Esophagus squamous epithelium (tissue), 5 donors: ENCODE measurements at regions not wholly inside any gene's neighbourhood (a gene's known extent, or its start where the extent isn't known, plus 50 kb on each side); places are given as distances from the start of the nearest gene placed in this dataset.
A peak's percentile ranks its signal among the peaks of the same experiment; 100 is the strongest.

Experiments
- DNase-seq: peaks from one replicate; lab custom pipeline; 2025; lab: John Stamatoyannopoulos, UW
- H3K27ac ChIP-seq, 4 donors: fragments of 200-600 bp; sonication (generic); one replicate each; pipeline ENCODE4 v1.5.1; 2016 to 2019; ENCODE audit warnings: mild to moderate bottlenecking in 1 of 4
- H3K27me3 ChIP-seq, 4 donors: fragments of 200-600 bp; sonication (generic); 1 replicate in 3 of 4; 2 replicates in 1 of 4; pipeline versions ENCODE4 v1.5.1 to v1.6.0; 2017 to 2021; ENCODE audit warnings: antibody characterized with exemption in 1 of 4
- H3K36me3 ChIP-seq, 3 donors: fragments of 200-600 bp; sonication (generic); one replicate each; pipeline ENCODE4 v1.5.1; 2016 to 2019
- H3K4me1 ChIP-seq, 3 donors: fragments of 200-600 bp; sonication (generic); one replicate each; pipeline ENCODE4 v1.5.1; 2017 to 2019
- H3K4me3 ChIP-seq, 4 donors: fragments of 200-600 bp; sonication (generic); 1 replicate in 3 of 4; 2 replicates in 1 of 4; pipeline ENCODE4 v1.5.1; 2016 to 2019; ENCODE audit warnings: mild to moderate bottlenecking in 2 of 4, moderate library complexity in 1 of 4
- H3K9me3 ChIP-seq, 3 donors: fragments of 200-600 bp; sonication (generic); one replicate each; pipeline ENCODE4 v1.5.1; 2016 to 2019
- POLR2A ChIP-seq, 4 donors: fragments of 450-650 bp; IDR thresholded peaks; one replicate each; pipeline ENCODE4 v1.6.1; 2017; ENCODE audit warnings: antibody characterized with exemption in 4 of 4, mild to moderate bottlenecking in 4 of 4, moderate library complexity in 3 of 4
- WGBS, 2 donors: methylation state at CpG; one replicate each; pipeline ENCODE4 v1.1.5; 2018; 5-methylcytosine and 5-hydroxymethylcytosine counted together
- intact Hi-C: fragments of 100-400 bp; cut with DNase I; formaldehyde crosslinking; loops from one replicate; pipeline ENCODE4 v1.15.0; 2022
- TF ChIP-seq, protein P1 (sequence below), 6 experiments: fragments of 450-650 bp in 4 of 6; fragments of 200-600 bp in 2 of 6; sonication (generic) in 2 of 6; IDR thresholded peaks; one replicate each; pipeline ENCODE4 v1.5.1; 2016 to 2019; ENCODE audit warnings: antibody characterized with exemption in 6 of 6, mild to moderate bottlenecking in 4 of 6, moderate library complexity in 4 of 6
- donor health status: DM: yes; HTN: yes; CAD: no.

- Histone ChIP-seq H3K27ac (peak overlapping the region in 3 of 4 donors; percentile 1 to 70 (median 62)), H3K36me3 (no peaks in the 10 kb centered on the region), H3K9me3 (peaks cover 0 to 10% (median 8%) of the 10 kb centered on the region in 3 donors), H3K4me1 (peaks cover 0 to 32% (median 10%) of the 10 kb centered on the region in 3 donors), H3K27me3 (peaks cover 0 to 26% (median 0%) of the 10 kb centered on the region in 4 donors), H3K4me3 (no peak overlapping the region)
- 83 to 95% methylated on average over 3 to 7 of the region's 7 CpGs for whole genome bisulfite sequencing, 2 donors
- no peak for DNase-seq
- TF ChIP-seq POLR2A (IDR thresholded peaks at IDR 0.05) = no peak
- TF ChIP-seq, protein P1, sequence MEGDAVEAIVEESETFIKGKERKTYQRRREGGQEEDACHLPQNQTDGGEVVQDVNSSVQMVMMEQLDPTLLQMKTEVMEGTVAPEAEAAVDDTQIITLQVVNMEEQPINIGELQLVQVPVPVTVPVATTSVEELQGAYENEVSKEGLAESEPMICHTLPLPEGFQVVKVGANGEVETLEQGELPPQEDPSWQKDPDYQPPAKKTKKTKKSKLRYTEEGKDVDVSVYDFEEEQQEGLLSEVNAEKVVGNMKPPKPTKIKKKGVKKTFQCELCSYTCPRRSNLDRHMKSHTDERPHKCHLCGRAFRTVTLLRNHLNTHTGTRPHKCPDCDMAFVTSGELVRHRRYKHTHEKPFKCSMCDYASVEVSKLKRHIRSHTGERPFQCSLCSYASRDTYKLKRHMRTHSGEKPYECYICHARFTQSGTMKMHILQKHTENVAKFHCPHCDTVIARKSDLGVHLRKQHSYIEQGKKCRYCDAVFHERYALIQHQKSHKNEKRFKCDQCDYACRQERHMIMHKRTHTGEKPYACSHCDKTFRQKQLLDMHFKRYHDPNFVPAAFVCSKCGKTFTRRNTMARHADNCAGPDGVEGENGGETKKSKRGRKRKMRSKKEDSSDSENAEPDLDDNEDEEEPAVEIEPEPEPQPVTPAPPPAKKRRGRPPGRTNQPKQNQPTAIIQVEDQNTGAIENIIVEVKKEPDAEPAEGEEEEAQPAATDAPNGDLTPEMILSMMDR (IDR thresholded peaks at IDR 0.05) = no peak
- intact Hi-C loops = no loop called here
Measured at GRCh38 chr22:27436591-27436990, 365.0 kb downstream of the MN1 start.

DNA sequence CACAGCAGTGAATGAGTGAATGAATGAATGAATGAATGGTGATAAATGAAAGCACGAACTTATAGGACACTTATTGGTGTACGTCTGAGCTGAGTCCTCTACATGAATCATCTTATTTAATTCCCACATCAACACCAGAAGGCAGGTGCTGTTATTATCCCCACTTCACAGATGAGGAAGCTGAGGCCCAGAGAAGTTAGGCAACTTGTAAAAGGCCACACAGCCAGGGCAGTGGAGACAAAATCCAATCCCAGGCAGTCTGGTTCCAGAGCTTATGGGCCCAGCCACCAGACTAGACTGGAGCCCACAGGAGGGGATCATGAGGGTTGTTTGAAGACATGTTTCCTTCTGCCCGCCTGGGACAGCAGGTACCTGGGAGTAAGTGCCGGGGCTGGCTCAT is 364.0 kb downstream of the MN1 start:
- intact Hi-C loops = no loop called here
- H3K36me3 ChIP-seq = no peaks in the 10 kb centered on the region
- no peak for DNase-seq
- no peak for TF ChIP-seq POLR2A (IDR thresholded peaks at IDR 0.05)
- peak overlapping the region in 1 of 4 donors; percentile 73 for H3K27ac ChIP-seq
- peaks cover 0 to 30% (median 0%) of the 10 kb centered on the region in 4 donors for H3K27me3 ChIP-seq
- H3K9me3 ChIP-seq = peaks cover 0 to under 1% (median 0%) of the 10 kb centered on the region in 3 donors
- no peak overlapping the region for H3K4me3 ChIP-seq
- peaks cover 0 to 32% (median 10%) of the 10 kb centered on the region in 3 donors for H3K4me1 ChIP-seq
- WGBS, 2 donors = 63 to 92% methylated on average over 3 of the region's 4 CpGs

DNA sequence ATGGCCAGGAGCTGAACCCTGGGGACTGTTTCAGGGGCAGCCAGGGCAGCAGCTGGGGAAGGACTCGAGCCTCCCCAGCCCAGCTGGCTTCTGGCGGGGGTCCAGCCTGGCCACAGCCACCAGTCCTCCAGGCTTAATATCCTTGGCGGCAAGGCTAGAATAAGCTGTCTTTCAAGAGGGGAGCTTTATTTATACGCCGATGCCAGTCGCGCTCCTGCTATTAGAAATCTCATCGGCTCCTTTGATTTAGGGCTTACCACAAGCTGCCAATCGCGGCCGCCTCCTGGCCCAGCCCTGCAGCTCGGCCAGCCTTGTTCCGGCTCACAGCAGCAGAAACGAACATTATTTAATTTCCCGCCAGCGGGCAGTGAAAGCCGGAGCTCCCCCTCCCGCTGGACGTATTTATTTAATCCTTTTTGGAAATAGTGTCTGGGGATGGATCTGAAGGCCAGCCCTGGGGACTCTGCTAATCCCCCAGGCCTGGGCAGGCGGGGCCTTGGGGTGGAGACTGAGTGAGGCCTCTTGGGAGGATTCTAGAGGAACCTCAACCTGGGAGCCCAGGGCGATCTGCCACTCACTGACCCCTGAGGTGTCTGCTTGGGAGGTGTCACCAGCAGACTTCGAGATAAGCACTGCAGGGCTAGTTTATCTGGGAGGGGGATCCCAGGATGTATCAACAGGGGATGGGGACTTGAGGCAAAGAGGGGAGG is 363.1 kb downstream of the MN1 start:
- H3K27me3 ChIP-seq = peaks cover 0 to 30% (median 0%) of the 10 kb centered on the region in 4 donors
- H3K4me1 ChIP-seq = peaks cover 0 to 32% (median 10%) of the 10 kb centered on the region in 3 donors
- no peaks in the 10 kb centered on the region for H3K36me3 ChIP-seq
- peak overlapping the region in 3 of 4 donors; percentile 1 to 73 (median 59) for H3K27ac ChIP-seq
- no peak for TF ChIP-seq POLR2A (IDR thresholded peaks at IDR 0.05)
- TF ChIP-seq, protein P1 (IDR thresholded peaks at IDR 0.05) = peak in 1 of 6 experiments; percentile 14
- 0 to 21% methylated on average over 1 to 6 of the region's 22 CpGs for WGBS, 2 donors
- peak overlapping the region in 1 of 4 donors; percentile 24 for H3K4me3 ChIP-seq
- H3K9me3 ChIP-seq = no peaks in the 10 kb centered on the region
- DNase-seq = no peak
- intact Hi-C loops = no loop called here

GRCh38 chr22:27439131-27439530 is 362.4 kb downstream of the MN1 start:
- Histone ChIP-seq H3K27ac (peak overlapping the region in 3 of 4 donors; percentile 1 to 73 (median 59)), H3K4me3 (no peak overlapping the region), H3K27me3 (peaks cover 0 to 30% (median 0%) of the 10 kb centered on the region in 4 donors), H3K36me3 (no peaks in the 10 kb centered on the region), H3K9me3 (no peaks in the 10 kb centered on the region), H3K4me1 (peaks cover 0 to 32% (median 10%) of the 10 kb centered on the region in 3 donors)
- TF ChIP-seq, protein P1 (IDR thresholded peaks at IDR 0.05) = no peak
- TF ChIP-seq POLR2A (IDR thresholded peaks at IDR 0.05) = no peak
- intact Hi-C loops = no loop called here
- 54 to 62% methylated on average over 4 of the region's 4 CpGs for WGBS, 2 donors
- DNase-seq = no peak

GRCh38 chr22:27440304-27440865 is 361.2 kb downstream of the MN1 start:
- Histone ChIP-seq H3K36me3 (no peaks in the 10 kb centered on the region), H3K9me3 (no peaks in the 10 kb centered on the region), H3K27ac (no peak overlapping the region), H3K4me3 (no peak overlapping the region), H3K27me3 (peaks cover 0 to 30% (median 0%) of the 10 kb centered on the region in 4 donors), H3K4me1 (peaks cover 0 to 28% (median 10%) of the 10 kb centered on the region in 3 donors)
- no peak for TF ChIP-seq POLR2A (IDR thresholded peaks at IDR 0.05)
- TF ChIP-seq, protein P1 (IDR thresholded peaks at IDR 0.05) = no peak
- no peak for DNase-seq
- intact Hi-C loops = no loop called here
- 52 to 53% methylated on average over 6 of the region's 6 CpGs for WGBS, 2 donors
